ENCODE measurements at regions not wholly inside any gene's neighbourhood (a gene's known extent, or its start where the extent isn't known, plus 50 kb on each side); places are given as distances from the start of the nearest gene placed in this dataset.

DNA sequence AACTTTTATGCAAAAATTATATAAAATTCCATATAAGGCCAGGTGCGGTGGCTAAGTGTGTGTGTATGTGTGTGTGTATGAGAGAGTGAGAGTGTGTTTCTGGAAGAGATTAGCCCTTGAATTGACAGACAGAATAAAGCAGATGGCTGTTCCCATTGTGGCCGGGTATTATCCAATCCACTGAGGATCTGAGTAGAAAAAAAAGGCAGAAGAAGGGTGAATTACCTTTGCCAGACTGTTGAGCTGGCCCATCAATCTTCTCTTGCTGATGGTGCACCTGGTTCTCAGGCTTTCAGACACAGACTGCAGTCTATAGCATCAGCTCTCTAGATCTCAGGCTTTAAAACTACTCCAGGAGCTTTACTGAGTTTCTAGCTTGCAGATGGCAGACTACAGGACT, 92.2 kb upstream of the SLIT2 start:
- TF ChIP-seq, protein P1, sequence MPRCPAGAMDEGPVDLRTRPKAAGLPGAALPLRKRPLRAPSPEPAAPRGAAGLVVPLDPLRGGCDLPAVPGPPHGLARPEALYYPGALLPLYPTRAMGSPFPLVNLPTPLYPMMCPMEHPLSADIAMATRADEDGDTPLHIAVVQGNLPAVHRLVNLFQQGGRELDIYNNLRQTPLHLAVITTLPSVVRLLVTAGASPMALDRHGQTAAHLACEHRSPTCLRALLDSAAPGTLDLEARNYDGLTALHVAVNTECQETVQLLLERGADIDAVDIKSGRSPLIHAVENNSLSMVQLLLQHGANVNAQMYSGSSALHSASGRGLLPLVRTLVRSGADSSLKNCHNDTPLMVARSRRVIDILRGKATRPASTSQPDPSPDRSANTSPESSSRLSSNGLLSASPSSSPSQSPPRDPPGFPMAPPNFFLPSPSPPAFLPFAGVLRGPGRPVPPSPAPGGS (CRISPR knock-in tag; IDR thresholded peaks at IDR 0.05), result no peak
- TF ChIP-seq ZNF75D (CRISPR knock-in tag; IDR thresholded peaks at IDR 0.05; ENCODE audit: borderline replicate concordance), result no peak
- no peak for TF ChIP-seq MAZ (IDR thresholded peaks at IDR 0.05; ENCODE audit: borderline replicate concordance, low read depth, low read length)
- TF ChIP-seq MAZ (CRISPR knock-in tag; IDR thresholded peaks at IDR 0.05; ENCODE audit: low read depth), result no peak
- no peak for TF ChIP-seq FOXJ3 (CRISPR knock-in tag; IDR thresholded peaks at IDR 0.05; ENCODE audit: borderline replicate concordance)
- no peak for TF ChIP-seq DMAP1 (CRISPR knock-in tag; IDR thresholded peaks at IDR 0.05)
- TF ChIP-seq ZNF33B (CRISPR knock-in tag; IDR thresholded peaks at IDR 0.05), result no peak
- no peak for TF ChIP-seq ETV5 (CRISPR knock-in tag; IDR thresholded peaks at IDR 0.05; ENCODE audit: borderline replicate concordance)
- TF ChIP-seq, protein P2, sequence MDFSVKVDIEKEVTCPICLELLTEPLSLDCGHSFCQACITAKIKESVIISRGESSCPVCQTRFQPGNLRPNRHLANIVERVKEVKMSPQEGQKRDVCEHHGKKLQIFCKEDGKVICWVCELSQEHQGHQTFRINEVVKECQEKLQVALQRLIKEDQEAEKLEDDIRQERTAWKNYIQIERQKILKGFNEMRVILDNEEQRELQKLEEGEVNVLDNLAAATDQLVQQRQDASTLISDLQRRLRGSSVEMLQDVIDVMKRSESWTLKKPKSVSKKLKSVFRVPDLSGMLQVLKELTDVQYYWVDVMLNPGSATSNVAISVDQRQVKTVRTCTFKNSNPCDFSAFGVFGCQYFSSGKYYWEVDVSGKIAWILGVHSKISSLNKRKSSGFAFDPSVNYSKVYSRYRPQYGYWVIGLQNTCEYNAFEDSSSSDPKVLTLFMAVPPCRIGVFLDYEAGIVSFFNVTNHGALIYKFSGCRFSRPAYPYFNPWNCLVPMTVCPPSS (IDR thresholded peaks at IDR 0.05), result no peak
- H3K4me2 ChIP-seq (ENCODE audit: low read depth, low read length), result no peak overlapping the region
- H3K27ac ChIP-seq (ENCODE audit: extremely low read length, insufficient read depth, low read length), result no peak overlapping the region
- no peaks in the 10 kb centered on the region for H4K20me1 ChIP-seq (ENCODE audit: insufficient read depth, low read length)
- no peak overlapping the region for H3K4me3 ChIP-seq (replicated peaks in 1 of 3; ENCODE audit: insufficient read depth in 1 of 3, low read depth in 2 of 3, low read length in 3 of 3)
- no peak overlapping the region for H3K9ac ChIP-seq (ENCODE audit: insufficient read depth, low read depth, low read length)
- no peaks in the 10 kb centered on the region for H3K36me3 ChIP-seq (replicated peaks in 1 of 2; ENCODE audit: control insufficient read depth in 1 of 2, insufficient read depth in 2 of 2, low read length in 2 of 2)
- intact Hi-C loops (cut with micrococcal nuclease; ENCODE audit: unreplicated experiment), result no loop called here
- in situ Hi-C loops (cut with HindIII; ENCODE audit: extremely low pct_ligation_motif_present, low pct_unique_long_range_greater_than_20kb), result no loop called here
- peaks cover 81% of the 10 kb centered on the region for H3K9me3 ChIP-seq (ENCODE audit: low read length)
- POLR2A ChIA-PET, result no interaction called here
- no peaks in the 10 kb centered on the region for H3K79me2 ChIP-seq (ENCODE audit: insufficient read depth, low read length)
- ATAC-seq (no peak), DNase-seq (ENCODE audit: low spot score) (no peak), FAIRE-seq (no peak)
- CTCF ChIA-PET (ENCODE audit: low intra/inter-chr PET ratio, low total read pairs), result no interaction called here
- H2AFZ ChIP-seq (ENCODE audit: low read length), result no peak overlapping the region
- WGBS (ENCODE audit: low lambda C conversion rate), result 28% methylated on average over 2 of the region's 2 CpGs
- H3K27me3 ChIP-seq (ENCODE audit: control insufficient read depth in 1 of 2, insufficient read depth in 2 of 2, low read length in 2 of 2), result no peaks in the 10 kb centered on the region
- H3K4me1 ChIP-seq (ENCODE audit: insufficient read depth, low read length), result no peaks in the 10 kb centered on the region
- no TSS peak for BruUV-seq (replicated peaks)

Measured in HepG2 (cell line).